T-helper 2 cell treated with Interferon-gamma antibody and Interleukin-4, amounts not matched to agents 5 μg/mL and 100 μg/mL, for 36 hours (primary cell): ENCODE measurements at regions not wholly inside any gene's neighbourhood (a gene's known extent, or its start where the extent isn't known, plus 50 kb on each side); places are given as distances from the start of the nearest gene placed in this dataset.

Experiments used
- DNase-seq: peaks from one replicate; pipeline ENCODE4 v3.0.0; 2021; ENCODE audit warnings: low spot score
- H3K27ac Mint-ChIP-seq: one replicate; pipeline ENCODE4 v1.8.0; 2021; ENCODE audit warnings: mild to moderate bottlenecking, mixed read lengths
- H3K27me3 Mint-ChIP-seq: one replicate; pipeline ENCODE4 v1.8.0; 2021; ENCODE audit warnings: low read depth, mixed read lengths
- H3K36me3 Mint-ChIP-seq: one replicate; pipeline ENCODE4 v1.8.0; 2021; ENCODE audit warnings: low read depth, mixed read lengths
- H3K4me1 Mint-ChIP-seq: one replicate; pipeline ENCODE4 v1.8.0; 2021; ENCODE audit warnings: low read depth, mixed read lengths
- H3K4me3 Mint-ChIP-seq: one replicate; pipeline ENCODE4 v1.8.0; 2022; ENCODE audit warnings: mild to moderate bottlenecking, moderate library complexity, mixed read lengths
- H3K9me3 Mint-ChIP-seq: one replicate; pipeline ENCODE4 v1.8.0; 2021; ENCODE audit warnings: mixed read lengths

DNA sequence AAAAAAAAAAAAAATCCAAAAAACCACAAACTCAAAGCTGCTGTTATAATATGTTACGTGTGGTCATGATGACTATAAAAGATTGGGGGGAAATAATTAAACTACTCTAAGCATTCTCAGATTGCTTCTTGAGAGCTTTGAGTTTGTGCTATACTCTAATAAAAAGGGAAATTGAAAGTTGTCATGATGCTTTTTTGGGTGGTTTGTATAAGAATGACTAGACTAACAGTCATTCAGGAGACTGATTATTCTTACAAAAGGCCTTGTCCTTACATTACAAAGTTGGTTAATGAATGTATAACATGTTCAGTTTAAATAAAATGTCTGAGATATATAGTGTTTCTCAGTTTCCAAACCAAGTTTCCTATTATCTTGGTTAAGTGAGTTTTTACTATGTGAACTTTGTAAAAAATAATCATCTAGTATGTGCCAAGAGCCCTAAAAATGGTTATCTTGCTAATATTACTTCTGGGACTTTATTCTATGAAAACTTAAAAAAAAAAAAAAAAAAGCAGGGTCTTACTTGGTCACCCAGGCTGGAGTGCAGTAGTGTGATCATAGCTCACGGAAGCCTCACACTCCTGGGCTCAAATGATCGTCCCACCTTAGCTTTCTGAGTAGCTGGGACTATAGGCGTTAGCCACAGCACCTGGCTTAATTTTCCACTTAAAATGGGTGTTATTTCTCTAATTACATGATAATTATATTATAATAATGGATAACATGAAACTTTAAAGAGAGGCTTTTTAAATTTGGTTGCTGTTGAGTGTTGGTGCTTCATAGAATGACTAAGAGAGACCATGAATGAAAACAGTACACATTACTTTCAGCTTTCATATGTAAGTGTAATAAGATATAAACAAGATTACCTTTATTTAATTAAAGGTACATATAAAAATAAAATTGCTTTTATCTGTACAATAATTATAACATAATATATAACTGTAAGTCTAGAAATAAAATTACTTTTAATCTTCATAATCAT, 459.6 kb upstream of the RGS6 start:
- no peak for DNase-seq
- peaks cover 19% of the 10 kb centered on the region for H3K36me3 Mint-ChIP-seq
- H3K4me3 Mint-ChIP-seq = no peak overlapping the region
- peak overlapping the region; percentile 56 for H3K27ac Mint-ChIP-seq
- no peaks in the 10 kb centered on the region for H3K27me3 Mint-ChIP-seq
- H3K9me3 Mint-ChIP-seq = peaks cover 10% of the 10 kb centered on the region
- H3K4me1 Mint-ChIP-seq = peaks cover 48% of the 10 kb centered on the region

- H3K9me3 Mint-ChIP-seq = no peaks in the 10 kb centered on the region
- H3K4me3 Mint-ChIP-seq = no peak overlapping the region
- H3K27me3 Mint-ChIP-seq = no peaks in the 10 kb centered on the region
- H3K36me3 Mint-ChIP-seq = peaks cover 12% of the 10 kb centered on the region
- no peak overlapping the region for H3K27ac Mint-ChIP-seq
- no peak for DNase-seq
- peaks cover 54% of the 10 kb centered on the region for H3K4me1 Mint-ChIP-seq
Observed at GRCh38 chr14:71473843-71474242, 458.4 kb upstream of the RGS6 start.

- no peak for DNase-seq
- no peaks in the 10 kb centered on the region for H3K9me3 Mint-ChIP-seq
- H3K27me3 Mint-ChIP-seq = no peaks in the 10 kb centered on the region
- no peak overlapping the region for H3K4me3 Mint-ChIP-seq
- H3K36me3 Mint-ChIP-seq = peaks cover 15% of the 10 kb centered on the region
- no peak overlapping the region for H3K27ac Mint-ChIP-seq
- H3K4me1 Mint-ChIP-seq = peaks cover 54% of the 10 kb centered on the region
Observed at GRCh38 chr14:71474301-71475265, 457.6 kb upstream of the RGS6 start.

DNA sequence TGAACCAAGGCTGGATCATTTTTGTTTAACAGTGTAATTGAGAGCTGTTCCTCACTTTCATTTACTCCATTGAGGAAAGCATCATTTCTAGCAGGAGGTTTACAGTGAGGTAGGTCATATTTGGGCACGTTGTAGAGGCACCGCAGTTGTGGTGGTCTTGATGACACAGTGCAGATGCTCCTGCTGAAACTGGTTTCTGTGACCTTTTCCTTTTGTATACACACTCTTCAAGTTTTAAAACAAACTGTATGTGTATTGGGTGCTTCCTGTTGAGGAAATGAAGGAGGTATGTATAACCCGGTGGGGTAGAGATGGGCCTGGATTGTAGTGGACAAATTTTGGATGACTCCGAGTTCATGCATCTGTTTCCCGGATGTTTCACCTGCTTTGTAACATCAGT, 456.3 kb upstream of the RGS6 start:
- H3K36me3 Mint-ChIP-seq = peaks cover 15% of the 10 kb centered on the region
- no peak overlapping the region for H3K27ac Mint-ChIP-seq
- no peak overlapping the region for H3K4me3 Mint-ChIP-seq
- H3K4me1 Mint-ChIP-seq = peaks cover 46% of the 10 kb centered on the region
- H3K27me3 Mint-ChIP-seq = no peaks in the 10 kb centered on the region
- H3K9me3 Mint-ChIP-seq = no peaks in the 10 kb centered on the region
- no peak for DNase-seq

DNA sequence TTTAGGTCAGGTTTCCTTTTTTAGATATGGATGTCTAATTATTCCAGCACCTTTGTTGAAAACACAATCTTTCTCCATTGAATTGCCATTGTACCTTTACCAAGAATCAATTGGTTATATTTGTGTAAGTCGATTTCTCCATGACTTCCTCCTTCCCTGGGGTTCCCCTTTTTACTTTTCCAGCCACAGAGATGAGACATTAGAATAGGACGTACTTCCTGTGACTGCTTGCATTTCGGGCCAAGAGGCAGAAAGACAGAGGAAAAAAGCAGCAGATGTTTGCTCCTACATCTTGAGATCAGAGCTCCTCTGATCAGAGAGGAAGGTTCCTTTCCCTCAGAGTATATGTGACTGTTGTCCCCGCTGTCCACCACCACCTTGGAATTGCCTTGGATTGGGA, 453.7 kb upstream of the RGS6 start:
- DNase-seq = peak; percentile 37
- H3K4me1 Mint-ChIP-seq = peaks cover 33% of the 10 kb centered on the region
- peak overlapping the region; percentile 37 for H3K4me3 Mint-ChIP-seq
- peaks cover 14% of the 10 kb centered on the region for H3K36me3 Mint-ChIP-seq
- peak overlapping the region; percentile 21 for H3K27ac Mint-ChIP-seq
- no peaks in the 10 kb centered on the region for H3K9me3 Mint-ChIP-seq
- H3K27me3 Mint-ChIP-seq = no peaks in the 10 kb centered on the region

GRCh38 chr14:71481021-71481654, 451.1 kb upstream of the RGS6 start:
- Mint-ChIP-seq H3K27ac (no peak overlapping the region), H3K27me3 (no peaks in the 10 kb centered on the region), H3K4me1 (peaks cover 18% of the 10 kb centered on the region), H3K9me3 (no peaks in the 10 kb centered on the region), H3K36me3 (peaks cover 19% of the 10 kb centered on the region), H3K4me3 (no peak overlapping the region)
- DNase-seq = no peak

DNA sequence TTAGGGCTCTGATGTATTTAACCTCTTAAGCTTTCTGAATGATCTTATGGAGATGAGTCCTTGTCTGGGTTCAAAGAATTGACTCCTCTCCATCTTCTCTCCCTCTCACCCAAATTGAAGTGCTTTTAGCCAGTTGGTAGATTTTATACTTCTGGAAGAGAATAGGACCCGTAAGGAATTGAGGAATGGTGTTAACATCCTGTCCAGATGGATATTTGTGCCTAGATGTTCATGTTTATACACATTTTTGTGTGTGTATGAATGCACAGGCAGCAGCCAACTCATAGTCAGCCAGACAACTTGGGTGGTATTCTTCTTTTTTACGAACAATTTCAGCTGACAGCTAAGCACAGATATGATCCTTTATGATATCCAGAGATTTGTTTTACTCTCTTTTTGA, 449.6 kb upstream of the RGS6 start:
- Mint-ChIP-seq H3K4me3 (no peak overlapping the region), H3K27me3 (no peaks in the 10 kb centered on the region), H3K9me3 (no peaks in the 10 kb centered on the region), H3K36me3 (peaks cover 22% of the 10 kb centered on the region), H3K4me1 (peaks cover 22% of the 10 kb centered on the region), H3K27ac (no peak overlapping the region)
- DNase-seq = no peak

DNA sequence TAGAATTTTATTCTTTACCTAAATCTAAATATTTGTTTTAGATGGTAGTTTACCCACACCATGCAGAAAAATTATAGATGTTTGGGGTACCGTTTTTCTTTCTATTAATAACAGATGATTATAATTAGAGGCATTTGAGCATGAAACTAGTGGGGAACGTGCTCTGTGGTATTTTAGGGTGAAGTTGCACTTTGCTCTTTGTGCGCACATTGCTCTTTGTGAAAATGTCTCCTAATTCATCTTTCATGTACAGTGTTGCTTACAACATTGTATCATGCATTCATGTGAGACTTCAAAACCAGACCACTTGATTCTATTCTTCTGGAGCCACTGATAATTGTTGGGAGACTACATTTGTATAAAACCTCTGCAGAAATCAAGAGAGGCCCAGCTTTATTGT, 449.1 kb upstream of the RGS6 start:
- DNase-seq = no peak
- Mint-ChIP-seq H3K4me3 (no peak overlapping the region), H3K9me3 (no peaks in the 10 kb centered on the region), H3K4me1 (peaks cover 21% of the 10 kb centered on the region), H3K27me3 (no peaks in the 10 kb centered on the region), H3K27ac (no peak overlapping the region), H3K36me3 (peaks cover 19% of the 10 kb centered on the region)

DNA sequence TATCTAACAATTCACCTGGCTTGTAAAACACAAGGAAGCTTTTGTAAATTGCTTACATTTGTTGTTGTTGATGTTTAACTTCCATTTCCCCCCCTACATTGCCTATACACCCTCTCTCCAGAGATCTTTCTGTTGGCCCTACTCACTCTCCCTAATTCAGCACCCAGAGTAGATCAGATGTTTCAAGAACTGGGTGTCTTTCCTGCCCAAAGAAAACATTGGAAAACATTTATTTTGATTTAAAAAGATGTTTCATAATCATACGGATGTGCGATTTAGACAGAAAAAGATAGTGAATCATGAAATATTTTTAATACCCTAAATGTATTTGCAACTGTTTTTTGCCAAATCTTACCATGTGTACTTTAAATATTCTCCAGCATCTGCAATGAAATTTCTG, 446.4 kb upstream of the RGS6 start:
- Mint-ChIP-seq H3K4me3 (no peak overlapping the region), H3K27me3 (no peaks in the 10 kb centered on the region), H3K4me1 (peaks cover 14% of the 10 kb centered on the region), H3K27ac (no peak overlapping the region), H3K9me3 (no peaks in the 10 kb centered on the region), H3K36me3 (peaks cover 19% of the 10 kb centered on the region)
- DNase-seq = no peak

DNA sequence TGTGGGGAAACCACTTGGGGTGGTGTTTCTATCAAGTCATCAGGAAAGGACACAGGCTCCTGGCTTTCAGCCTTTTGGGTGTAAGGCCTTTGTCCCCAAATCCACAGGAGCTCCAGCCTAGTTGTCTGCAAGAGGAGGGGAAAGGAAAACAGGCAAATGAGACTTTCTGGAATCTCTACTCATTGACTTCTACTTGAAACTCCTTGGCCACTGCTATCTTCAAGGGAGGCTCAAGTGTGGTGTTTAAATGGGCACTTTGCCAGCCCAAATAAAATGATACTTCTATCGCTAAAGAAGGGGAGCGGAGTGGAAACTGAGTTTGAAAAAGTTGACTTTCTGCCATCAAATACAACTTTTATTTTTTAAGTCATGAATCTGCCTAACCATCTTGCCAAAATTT, 445.9 kb upstream of the RGS6 start:
- no peak overlapping the region for H3K27ac Mint-ChIP-seq
- no peak overlapping the region for H3K4me3 Mint-ChIP-seq
- H3K4me1 Mint-ChIP-seq = peaks cover 14% of the 10 kb centered on the region
- H3K9me3 Mint-ChIP-seq = no peaks in the 10 kb centered on the region
- DNase-seq = no peak
- H3K27me3 Mint-ChIP-seq = no peaks in the 10 kb centered on the region
- peaks cover 19% of the 10 kb centered on the region for H3K36me3 Mint-ChIP-seq

GRCh38 chr14:71487449-71487848, 444.8 kb upstream of the RGS6 start:
- Mint-ChIP-seq H3K27me3 (no peaks in the 10 kb centered on the region), H3K4me1 (peaks cover 14% of the 10 kb centered on the region), H3K27ac (no peak overlapping the region), H3K36me3 (peaks cover 19% of the 10 kb centered on the region), H3K9me3 (no peaks in the 10 kb centered on the region), H3K4me3 (no peak overlapping the region)
- no peak for DNase-seq

GRCh38 chr14:71487941-71488340, 444.3 kb upstream of the RGS6 start:
- H3K4me1 Mint-ChIP-seq = peaks cover 14% of the 10 kb centered on the region
- no peak for DNase-seq
- no peaks in the 10 kb centered on the region for H3K9me3 Mint-ChIP-seq
- no peaks in the 10 kb centered on the region for H3K27me3 Mint-ChIP-seq
- H3K27ac Mint-ChIP-seq = no peak overlapping the region
- no peak overlapping the region for H3K4me3 Mint-ChIP-seq
- H3K36me3 Mint-ChIP-seq = peaks cover 17% of the 10 kb centered on the region

- Mint-ChIP-seq H3K9me3 (no peaks in the 10 kb centered on the region), H3K27ac (no peak overlapping the region), H3K27me3 (no peaks in the 10 kb centered on the region), H3K4me3 (no peak overlapping the region), H3K36me3 (peaks cover 13% of the 10 kb centered on the region), H3K4me1 (peaks cover 12% of the 10 kb centered on the region)
- DNase-seq = no peak
Observed at GRCh38 chr14:71488703-71489191, 443.5 kb upstream of the RGS6 start.
